Breast epithelium (tissue), 3 donors: ENCODE measurements at regions not wholly inside any gene's neighbourhood (a gene's known extent, or its start where the extent isn't known, plus 50 kb on each side); places are given as distances from the start of the nearest gene placed in this dataset.

Source experiments
- CTCF ChIP-seq, 3 donors: fragments of 450-650 bp; IDR thresholded peaks; one replicate each; pipeline ENCODE4 v1.5.1; 2016 to 2017; ENCODE audit warnings: antibody characterized with exemption in 3 of 3, mild to moderate bottlenecking in 3 of 3, moderate library complexity in 3 of 3
- POLR2A ChIP-seq: fragments of 450-650 bp; IDR thresholded peaks from one replicate; pipeline ENCODE4 v1.6.1; 2016; ENCODE audit warnings: antibody characterized with exemption, mild to moderate bottlenecking, moderate library complexity

- TF ChIP-seq CTCF (IDR thresholded peaks at IDR 0.05) (no peak), POLR2A (no peak)
Measured at GRCh38 chr11:127656116-127656836, 655.7 kb upstream of the KIRREL3 start.
